HG02798 (cell line): ENCODE measurements at regions not wholly inside any gene's neighbourhood (a gene's known extent, or its start where the extent isn't known, plus 50 kb on each side); places are given as distances from the start of the nearest gene placed in this dataset.

Source experiments
- ATAC-seq: cut with Tn5 transposase; IDR thresholded peaks from one replicate; pipeline ENCODE4 v1.9.1; 2021; ENCODE audit warnings: mild to moderate bottlenecking; ENCODE audit not compliant: unreplicated experiment, poor library complexity

GRCh38 chr6:87995461-87995860, 52.2 kb upstream of the SPACA1 start:
- no peak for ATAC-seq

GRCh38 chr6:87993356-87993755, 54.3 kb upstream of the SPACA1 start:
- ATAC-seq, result no peak

- ATAC-seq, result no peak
These were observed 56.8 kb upstream of the SPACA1 start for GRCh38 chr6:87990871-87991270.

GRCh38 chr6:87982134-87982533, 65.5 kb upstream of the SPACA1 start:
- ATAC-seq, result no peak

DNA sequence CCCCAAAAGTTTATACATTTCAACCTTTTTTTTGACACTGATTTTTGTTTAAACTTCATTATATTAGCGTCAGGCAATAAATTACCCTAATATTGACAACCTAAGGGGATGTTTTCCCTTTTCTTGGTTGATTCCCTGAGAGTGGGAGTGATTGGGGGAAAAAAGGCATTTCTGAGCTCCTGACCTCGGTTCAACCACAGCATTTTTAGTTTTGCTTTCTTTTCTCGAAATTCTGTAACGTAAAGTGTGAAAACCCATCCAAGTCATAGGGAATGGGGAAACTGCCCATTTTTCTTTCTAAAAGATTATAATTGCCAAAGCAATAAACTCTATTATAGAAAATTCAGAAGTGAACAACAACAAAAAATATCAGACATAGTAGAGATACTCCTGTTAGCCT, 67.9 kb upstream of the SPACA1 start:
- no peak for ATAC-seq

DNA sequence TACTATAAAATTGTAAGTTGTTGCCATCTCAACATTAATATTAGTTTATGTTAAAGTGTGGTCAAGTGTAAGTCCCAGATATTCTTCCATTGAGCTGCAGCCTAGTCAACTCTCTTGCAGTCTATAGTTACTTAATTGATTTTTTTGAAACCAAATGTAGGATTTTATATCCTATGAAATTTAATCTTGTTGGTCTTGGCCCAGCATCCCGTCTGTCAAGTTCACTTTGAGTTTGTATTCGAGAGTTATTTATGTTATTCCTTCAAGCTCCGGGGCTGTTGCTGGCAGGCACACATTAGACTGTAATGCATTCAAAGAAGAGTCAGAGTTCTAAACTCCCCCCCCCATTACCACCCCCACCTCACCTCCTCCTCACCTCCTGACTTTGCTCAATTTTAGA, 71.0 kb upstream of the SPACA1 start:
- no peak for ATAC-seq

DNA sequence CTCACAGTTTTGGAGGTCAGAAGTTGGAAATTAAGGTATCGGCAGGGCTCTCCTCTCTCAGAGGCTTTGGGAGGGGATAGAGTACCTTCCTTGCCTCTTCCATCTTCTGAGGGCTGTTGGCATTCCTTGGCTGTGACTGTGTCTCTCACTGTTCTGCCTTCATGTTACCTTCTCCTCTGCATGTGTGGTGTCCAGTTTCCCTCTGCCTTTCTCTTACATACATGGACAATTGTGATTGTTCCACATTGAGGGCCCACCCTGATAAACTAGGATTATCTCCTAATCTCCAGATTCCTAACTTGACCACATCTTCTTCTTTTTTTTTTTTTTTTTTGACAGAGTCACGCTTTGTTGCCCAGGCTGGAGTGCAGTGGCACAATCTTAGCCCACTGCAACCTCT, 72.1 kb upstream of the SPACA1 start:
- no peak for ATAC-seq

GRCh38 chr6:87972279-87972678, 75.4 kb upstream of the SPACA1 start:
- ATAC-seq, result no peak

DNA sequence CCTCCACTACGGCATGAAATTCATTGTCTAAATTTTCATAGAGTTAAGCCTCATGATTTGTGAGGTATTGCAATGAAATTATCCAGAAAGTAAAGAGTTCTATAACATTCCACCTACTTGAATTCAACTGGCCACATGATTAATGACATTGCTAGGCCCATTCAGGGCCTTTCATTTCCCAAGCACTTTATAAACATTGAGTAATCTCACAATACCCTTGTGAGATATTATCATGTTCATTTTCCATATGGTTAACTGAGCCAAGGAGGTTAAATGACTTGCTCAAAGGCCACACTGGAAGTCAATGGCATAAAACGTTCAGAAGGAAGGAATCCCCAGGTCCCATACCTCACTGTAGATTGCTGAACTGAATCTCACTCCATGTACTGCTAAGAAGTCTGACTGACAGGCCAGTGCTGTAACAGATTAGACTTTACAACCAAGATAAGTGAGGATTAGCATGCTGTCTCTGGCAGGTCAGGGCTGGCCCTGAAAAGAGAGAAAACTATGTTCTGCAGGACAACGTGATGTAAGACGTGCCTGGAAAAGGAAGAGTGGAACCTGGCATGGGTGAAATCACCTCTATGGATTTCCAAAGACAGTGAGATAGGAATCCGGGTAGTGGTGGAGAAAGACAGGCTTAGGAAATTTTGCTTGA, 75.9 kb upstream of the SPACA1 start:
- no peak for ATAC-seq

- peak; percentile 71 for ATAC-seq
These were observed 79.0 kb upstream of the SPACA1 start for GRCh38 chr6:87968435-87969278.

- ATAC-seq, result no peak
These were observed 81.8 kb upstream of the SPACA1 start for GRCh38 chr6:87965806-87966205.

DNA sequence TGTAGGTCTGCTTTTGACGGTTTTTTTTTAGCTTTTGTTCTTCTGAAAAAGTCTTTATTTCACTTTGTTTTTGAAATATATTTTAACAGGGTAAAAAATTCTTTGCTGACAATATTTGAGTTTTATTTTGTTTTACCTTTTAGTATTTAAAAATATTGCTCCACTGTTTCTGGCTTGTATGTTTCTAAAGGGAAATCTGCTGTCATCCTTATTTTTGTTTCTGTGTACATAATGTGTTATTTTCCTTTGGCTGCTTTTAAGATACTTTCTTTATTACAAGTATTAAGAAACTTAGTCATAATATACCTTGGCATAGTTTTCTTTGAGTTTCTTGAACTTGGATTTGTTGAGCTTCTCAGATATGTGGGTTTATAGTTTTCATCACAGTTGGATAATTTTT, 88.6 kb upstream of the SPACA1 start:
- ATAC-seq, result no peak

GRCh38 chr6:87951751-87952150, 95.9 kb upstream of the SPACA1 start:
- ATAC-seq, result no peak

- ATAC-seq, result no peak
These were observed 97.0 kb upstream of the SPACA1 start for GRCh38 chr6:87950614-87951013.

DNA sequence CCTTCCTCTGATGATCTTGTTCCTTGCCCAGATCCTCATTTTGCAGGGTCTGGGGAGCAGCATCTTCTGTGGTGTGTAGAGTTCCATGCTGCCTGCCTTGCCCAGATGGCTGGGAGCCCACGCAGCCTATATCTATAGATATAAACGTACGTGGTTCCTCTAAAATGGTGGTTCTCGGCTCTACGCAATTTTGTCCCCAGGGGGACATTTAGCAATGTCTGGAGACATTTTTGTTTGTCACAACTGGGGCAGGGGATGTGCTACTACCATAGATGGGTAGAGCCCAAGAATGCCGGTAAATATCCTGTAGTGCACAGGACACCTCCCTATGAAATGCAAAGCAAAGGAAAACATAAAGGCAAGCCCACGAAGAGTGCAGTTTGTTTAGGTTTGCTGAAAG, 98.4 kb upstream of the SPACA1 start:
- ATAC-seq, result no peak

DNA sequence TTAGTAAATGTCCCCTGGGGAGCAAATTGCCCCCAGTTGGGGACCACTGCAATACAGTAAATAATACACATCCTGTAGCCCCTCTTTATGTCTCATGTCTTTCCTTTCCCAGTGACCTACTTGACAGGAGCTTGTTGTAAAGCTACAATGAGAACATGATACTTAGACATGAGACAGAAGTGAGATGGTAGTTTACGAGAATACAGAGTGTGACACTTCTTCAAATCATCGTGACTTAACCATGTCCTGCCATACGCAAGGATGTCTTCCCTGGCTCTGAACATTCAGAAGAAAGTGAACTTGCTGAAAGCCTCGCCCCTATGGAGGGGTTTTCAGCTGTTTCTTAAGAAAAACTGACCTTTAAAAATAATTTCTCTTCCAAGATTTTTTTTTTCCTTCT, 101.0 kb upstream of the SPACA1 start:
- ATAC-seq, result no peak

DNA sequence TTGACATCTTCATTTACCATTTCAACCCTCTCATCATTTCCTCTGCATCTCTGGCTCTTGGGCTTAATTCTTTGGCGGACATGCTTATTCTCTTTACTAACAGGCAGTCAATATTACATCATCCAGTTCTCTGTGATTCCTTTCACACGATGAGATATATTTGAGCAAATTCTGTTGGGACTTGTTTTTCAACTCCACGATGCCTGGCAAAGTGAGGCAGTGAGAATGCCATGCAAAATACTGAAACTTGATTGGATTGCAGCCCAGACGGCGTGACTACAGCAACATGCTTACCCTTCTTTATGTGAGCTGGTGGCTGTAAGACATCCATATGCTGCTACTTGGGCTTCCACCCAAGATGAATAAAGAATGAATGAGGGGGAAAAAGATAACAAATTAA, 101.7 kb upstream of the SPACA1 start:
- ATAC-seq, result no peak

DNA sequence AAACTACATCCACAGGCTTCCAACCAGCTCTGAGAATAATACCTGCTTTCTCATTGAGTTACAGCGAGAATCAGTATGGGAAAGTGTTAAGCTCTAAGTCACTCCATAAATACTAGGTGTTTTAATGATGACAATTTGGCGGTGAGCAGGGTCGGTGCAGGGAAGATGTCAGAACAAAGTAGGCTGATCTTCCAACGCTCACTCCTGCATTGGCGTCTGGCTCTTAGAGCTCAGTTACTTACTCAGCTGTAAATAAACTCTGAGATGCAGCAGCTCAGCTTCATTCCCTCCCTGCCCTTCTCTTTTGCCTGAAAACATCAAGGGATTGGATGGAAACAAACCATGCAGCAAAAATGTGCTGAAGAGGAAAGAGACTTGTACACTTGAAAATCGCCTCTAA, 102.5 kb upstream of the SPACA1 start:
- no peak for ATAC-seq

DNA sequence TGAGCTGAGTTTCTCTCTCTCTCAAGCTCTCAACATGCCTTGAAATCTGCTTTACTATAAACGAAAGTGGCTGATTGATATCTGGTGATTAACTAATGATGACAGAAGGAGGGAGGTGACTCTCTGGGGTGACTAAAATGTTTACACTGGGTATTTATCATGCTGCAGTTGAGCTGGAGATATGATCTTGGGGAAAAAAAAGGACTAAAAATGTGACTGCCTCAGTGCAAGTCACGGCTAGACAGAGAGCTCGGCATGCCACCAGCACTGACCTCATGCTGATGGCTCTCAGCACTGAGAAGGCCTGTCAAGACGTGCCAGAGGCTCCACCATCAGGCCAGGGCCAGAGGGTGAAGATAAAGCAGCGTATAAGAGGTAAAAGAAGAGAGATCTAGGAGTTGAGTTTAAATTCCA, 103.1 kb upstream of the SPACA1 start:
- ATAC-seq, result no peak

DNA sequence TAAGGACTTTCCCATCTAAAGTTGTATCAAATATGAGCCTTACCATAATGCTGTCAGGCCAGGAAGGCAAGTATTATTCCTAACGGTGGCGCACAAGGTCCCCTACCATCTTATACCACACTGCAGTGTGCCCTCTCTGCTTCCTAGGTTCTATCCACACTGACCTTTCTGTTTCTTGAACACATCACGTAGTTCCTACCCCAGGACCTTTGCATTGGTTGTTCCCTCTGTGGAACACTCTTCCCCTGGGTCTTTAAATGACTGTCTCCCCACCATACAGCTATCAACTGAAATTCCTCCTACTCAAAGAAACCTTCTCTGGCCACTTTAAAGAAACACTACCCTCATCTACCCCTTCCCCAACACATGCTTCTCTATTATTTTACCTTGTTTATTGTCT, 104.5 kb upstream of the SPACA1 start:
- ATAC-seq, result no peak

GRCh38 chr6:87941556-87942358, 105.9 kb upstream of the SPACA1 start:
- no peak for ATAC-seq
